ENCODE measurements at regions not wholly inside any gene's neighbourhood (a gene's known extent, or its start where the extent isn't known, plus 50 kb on each side); places are given as distances from the start of the nearest gene placed in this dataset.
"Not testable (repeated sequence)": the region's sequence is repeated elsewhere in the genome, so short reads cannot be mapped to it uniquely, and the experiment has no call there.

DNA sequence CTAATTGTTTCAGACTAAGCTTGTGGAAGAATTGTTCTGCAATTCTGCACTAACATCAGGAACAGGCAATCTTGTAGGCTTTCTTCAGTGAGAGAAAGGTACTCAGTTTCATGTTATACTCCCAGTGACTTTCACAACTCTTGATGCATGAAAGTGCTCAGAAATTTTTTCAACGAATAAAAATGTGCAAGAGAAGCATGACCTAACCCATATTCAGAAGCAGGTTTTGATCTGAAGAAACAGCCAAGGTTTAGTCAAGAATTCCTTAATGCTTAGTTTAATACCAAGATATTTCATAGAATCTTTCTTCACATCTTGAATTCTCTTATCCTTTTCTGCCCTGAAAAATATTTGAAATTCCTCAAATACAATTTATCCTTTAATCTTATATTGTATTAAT is 197.2 kb upstream of the CSNK1A1L start:
- H3K27ac ChIP-seq (ENCODE audit: low read depth, low read length) = no peak overlapping the region
- no peaks in the 10 kb centered on the region for H3K27me3 ChIP-seq (ENCODE audit: control insufficient read depth, insufficient read depth, low read length)
- WGBS (ENCODE audit: insufficient coverage) = no CpG with 5 or more reads among the region's 1 CpG
- no peak for DNase-seq (ENCODE audit: low read depth in 4 of 6, low spot score in 6 of 6)
- no peaks in the 10 kb centered on the region for H3K4me1 ChIP-seq (ENCODE audit: control insufficient read depth, insufficient read depth, low read length)
- no peaks in the 10 kb centered on the region for H3K36me3 ChIP-seq (ENCODE audit: control insufficient read depth, insufficient read depth, low read length)
- no peaks in the 10 kb centered on the region for H3K9me3 ChIP-seq (ENCODE audit: control insufficient read depth, insufficient read depth, low read length)
- no peak overlapping the region for H3K4me3 ChIP-seq (ENCODE audit: low read depth, low read length)

DNA sequence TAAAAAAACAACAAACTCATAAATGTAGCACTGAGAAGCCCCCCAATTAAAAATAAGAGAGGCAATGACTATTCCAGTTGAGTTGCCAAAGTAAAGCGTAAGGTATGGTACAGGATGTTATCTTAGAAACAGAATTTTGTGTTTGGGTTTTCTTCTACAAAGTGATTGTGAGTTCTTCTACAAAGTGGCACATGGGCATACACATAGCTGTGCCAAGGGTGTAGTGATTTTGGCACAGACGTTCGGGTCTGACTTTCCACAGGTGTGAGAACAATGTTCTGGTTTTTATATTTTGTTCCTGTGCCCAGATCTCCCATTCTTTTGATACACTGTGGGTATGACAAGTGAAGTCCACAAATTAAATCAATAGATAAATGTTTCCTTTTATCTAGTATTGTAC is 190.1 kb upstream of the CSNK1A1L start:
- DNase-seq (ENCODE audit: low read depth in 4 of 6, low spot score in 6 of 6) = no peak
- WGBS (ENCODE audit: insufficient coverage) = 62% methylated on average over 3 of the region's 3 CpGs
- Histone ChIP-seq H3K27me3 (ENCODE audit: control insufficient read depth, insufficient read depth, low read length) (no peaks in the 10 kb centered on the region), H3K36me3 (ENCODE audit: control insufficient read depth, insufficient read depth, low read length) (no peaks in the 10 kb centered on the region), H3K27ac (ENCODE audit: low read depth, low read length) (no peak overlapping the region), H3K4me3 (ENCODE audit: low read depth, low read length) (no peak overlapping the region), H3K9me3 (ENCODE audit: control insufficient read depth, insufficient read depth, low read length) (no peaks in the 10 kb centered on the region), H3K4me1 (ENCODE audit: control insufficient read depth, insufficient read depth, low read length) (no peaks in the 10 kb centered on the region)

DNA sequence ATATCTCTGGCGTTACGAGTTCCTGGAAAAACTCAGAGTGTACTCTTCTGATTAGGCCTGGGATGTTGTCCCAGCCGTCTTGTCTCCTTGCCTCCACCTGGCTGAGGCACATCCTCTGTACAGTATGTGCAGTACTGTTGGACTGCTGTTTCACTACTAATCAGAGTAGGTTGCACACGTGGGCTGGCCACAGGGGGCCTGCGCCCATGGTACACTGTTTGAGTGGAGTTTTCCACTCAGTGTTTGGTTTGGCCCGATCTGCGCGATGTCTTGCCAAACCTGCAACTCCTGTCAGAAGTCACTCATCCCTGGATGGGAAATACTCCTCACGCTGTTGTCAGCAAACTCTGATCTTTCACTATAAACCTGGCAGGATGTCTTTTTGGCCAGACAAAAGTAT is 189.6 kb upstream of the CSNK1A1L start:
- no peaks in the 10 kb centered on the region for H3K4me1 ChIP-seq (ENCODE audit: control insufficient read depth, insufficient read depth, low read length)
- H3K4me3 ChIP-seq (ENCODE audit: low read depth, low read length) = no peak overlapping the region
- H3K36me3 ChIP-seq (ENCODE audit: control insufficient read depth, insufficient read depth, low read length) = no peaks in the 10 kb centered on the region
- WGBS (ENCODE audit: insufficient coverage) = 76% methylated on average over 7 of the region's 9 CpGs
- H3K27ac ChIP-seq (ENCODE audit: low read depth, low read length) = no peak overlapping the region
- DNase-seq (ENCODE audit: low read depth in 4 of 6, low spot score in 6 of 6) = peak in 1 of 6 donors; percentile 45
- H3K9me3 ChIP-seq (ENCODE audit: control insufficient read depth, insufficient read depth, low read length) = no peaks in the 10 kb centered on the region
- H3K27me3 ChIP-seq (ENCODE audit: control insufficient read depth, insufficient read depth, low read length) = no peaks in the 10 kb centered on the region

DNA sequence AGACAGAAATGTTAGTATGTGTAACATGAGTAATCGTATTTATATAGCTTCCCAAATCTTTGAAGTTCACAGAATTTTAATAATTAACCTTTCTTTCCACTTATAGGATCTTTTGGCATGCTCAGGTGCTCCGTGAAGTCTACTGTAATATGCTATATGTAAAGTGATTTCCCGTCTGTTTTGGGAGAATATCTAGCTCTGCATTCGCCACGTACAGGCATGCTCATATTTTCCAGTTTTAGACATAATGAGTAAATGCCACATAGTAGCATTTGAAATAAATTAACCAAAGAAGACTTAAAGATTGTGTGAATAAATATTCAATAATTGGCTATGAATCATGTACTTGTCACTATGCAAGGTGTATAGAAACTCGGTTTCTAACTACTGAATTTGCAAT is 189.0 kb upstream of the CSNK1A1L start:
- no peak for DNase-seq (ENCODE audit: low read depth in 4 of 6, low spot score in 6 of 6)
- 100% methylated on average over 1 of the region's 6 CpGs for WGBS (ENCODE audit: insufficient coverage)
- Histone ChIP-seq H3K36me3 (ENCODE audit: control insufficient read depth, insufficient read depth, low read length) (no peaks in the 10 kb centered on the region), H3K27me3 (ENCODE audit: control insufficient read depth, insufficient read depth, low read length) (no peaks in the 10 kb centered on the region), H3K4me3 (ENCODE audit: low read depth, low read length) (no peak overlapping the region), H3K9me3 (ENCODE audit: control insufficient read depth, insufficient read depth, low read length) (no peaks in the 10 kb centered on the region), H3K27ac (ENCODE audit: low read depth, low read length) (no peak overlapping the region), H3K4me1 (ENCODE audit: control insufficient read depth, insufficient read depth, low read length) (no peaks in the 10 kb centered on the region)

- Histone ChIP-seq H3K4me3 (ENCODE audit: low read depth, low read length) (no peak overlapping the region), H3K4me1 (ENCODE audit: control insufficient read depth, insufficient read depth, low read length) (no peaks in the 10 kb centered on the region), H3K9me3 (ENCODE audit: control insufficient read depth, insufficient read depth, low read length) (no peaks in the 10 kb centered on the region), H3K36me3 (ENCODE audit: control insufficient read depth, insufficient read depth, low read length) (no peaks in the 10 kb centered on the region), H3K27me3 (ENCODE audit: control insufficient read depth, insufficient read depth, low read length) (no peaks in the 10 kb centered on the region), H3K27ac (ENCODE audit: low read depth, low read length) (no peak overlapping the region)
- WGBS (ENCODE audit: insufficient coverage) = no CpG with 5 or more reads among the region's 3 CpGs
- no peak for DNase-seq (ENCODE audit: low read depth in 4 of 6, low spot score in 6 of 6)
These were observed 187.8 kb upstream of the CSNK1A1L start for GRCh38 chr13:37293295-37293694.

DNA sequence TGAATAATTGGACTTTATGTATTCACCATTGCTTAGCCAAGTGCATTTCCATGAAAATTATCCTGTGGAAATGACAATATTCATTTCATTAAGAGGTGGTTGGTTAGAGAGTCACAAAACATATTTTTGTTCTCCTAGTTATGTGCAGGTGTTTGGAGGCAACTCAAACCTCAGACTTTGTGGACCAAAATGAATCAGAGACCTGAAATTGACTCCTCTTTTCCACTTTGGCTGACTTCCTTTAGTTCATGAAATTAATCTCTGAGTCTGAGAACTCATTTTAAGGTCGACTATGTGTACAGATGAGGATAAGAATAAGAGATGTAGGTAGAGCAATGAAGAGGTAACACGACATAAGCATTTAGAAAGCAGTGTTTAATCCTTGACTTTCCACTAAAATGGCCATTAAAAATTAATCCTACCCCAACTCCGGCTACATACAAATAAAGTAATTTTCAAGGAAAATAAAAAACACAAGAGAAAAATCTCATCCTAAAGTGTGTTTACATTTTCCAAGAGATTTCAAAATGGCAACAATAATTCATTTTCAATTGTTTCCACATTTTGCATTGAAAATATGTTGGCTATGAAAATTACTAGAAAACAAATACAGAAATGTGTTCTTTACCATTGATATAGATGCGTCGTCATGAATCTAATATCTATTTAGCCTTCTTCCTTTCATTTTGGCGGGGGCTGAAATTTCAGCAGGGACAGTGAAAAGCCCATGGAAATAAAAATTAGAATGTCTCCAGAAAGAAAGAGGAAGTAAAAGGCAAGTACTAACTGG is 185.4 kb upstream of the CSNK1A1L start:
- Histone ChIP-seq H3K27me3 (ENCODE audit: control insufficient read depth, insufficient read depth, low read length) (no peaks in the 10 kb centered on the region), H3K4me3 (ENCODE audit: low read depth, low read length) (no peak overlapping the region), H3K36me3 (ENCODE audit: control insufficient read depth, insufficient read depth, low read length) (no peaks in the 10 kb centered on the region), H3K4me1 (ENCODE audit: control insufficient read depth, insufficient read depth, low read length) (no peaks in the 10 kb centered on the region), H3K27ac (ENCODE audit: low read depth, low read length) (no peak overlapping the region), H3K9me3 (ENCODE audit: control insufficient read depth, insufficient read depth, low read length) (peaks cover 2% of the 10 kb centered on the region)
- whole genome bisulfite sequencing (ENCODE audit: insufficient coverage) = no CpG with 5 or more reads among the region's 6 CpGs
- no peak for DNase-seq (ENCODE audit: low read depth in 4 of 6, low spot score in 6 of 6)

DNA sequence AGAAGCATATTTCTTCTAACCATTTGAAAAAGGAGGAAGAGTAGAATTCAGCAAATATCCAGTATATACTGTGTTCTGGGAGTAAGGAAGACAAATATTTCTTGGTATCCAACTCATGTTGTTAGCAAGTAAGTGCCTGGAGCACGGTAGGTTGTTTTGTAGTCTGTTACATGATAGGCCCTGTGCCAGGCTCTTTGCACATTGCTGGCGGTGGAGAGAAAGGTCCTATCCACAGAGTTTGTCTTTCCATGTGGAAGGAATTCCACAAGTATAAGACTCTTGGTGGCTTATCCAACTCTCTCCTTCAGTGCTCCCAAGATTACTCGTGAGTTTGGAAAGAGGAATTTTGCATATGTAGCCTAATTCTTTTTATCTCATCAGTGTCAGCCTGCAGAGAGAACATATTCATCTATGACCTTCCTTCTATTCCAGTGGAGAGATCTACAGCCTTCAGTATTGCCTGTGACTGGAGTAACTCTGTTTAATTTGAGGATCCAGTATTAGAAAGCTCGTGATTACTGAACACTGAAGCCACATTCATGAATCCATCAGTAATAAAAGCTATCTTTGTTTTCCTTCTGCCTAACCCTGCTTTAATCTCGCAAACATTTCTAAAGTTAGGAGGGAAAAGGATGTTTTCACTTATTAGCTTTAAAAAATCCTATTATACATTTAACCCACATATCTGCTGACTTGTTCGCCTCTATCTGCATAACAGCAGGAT is 183.9 kb upstream of the CSNK1A1L start:
- Histone ChIP-seq H3K9me3 (ENCODE audit: control insufficient read depth, insufficient read depth, low read length) (peaks cover 2% of the 10 kb centered on the region), H3K4me3 (ENCODE audit: low read depth, low read length) (no peak overlapping the region)

DNA sequence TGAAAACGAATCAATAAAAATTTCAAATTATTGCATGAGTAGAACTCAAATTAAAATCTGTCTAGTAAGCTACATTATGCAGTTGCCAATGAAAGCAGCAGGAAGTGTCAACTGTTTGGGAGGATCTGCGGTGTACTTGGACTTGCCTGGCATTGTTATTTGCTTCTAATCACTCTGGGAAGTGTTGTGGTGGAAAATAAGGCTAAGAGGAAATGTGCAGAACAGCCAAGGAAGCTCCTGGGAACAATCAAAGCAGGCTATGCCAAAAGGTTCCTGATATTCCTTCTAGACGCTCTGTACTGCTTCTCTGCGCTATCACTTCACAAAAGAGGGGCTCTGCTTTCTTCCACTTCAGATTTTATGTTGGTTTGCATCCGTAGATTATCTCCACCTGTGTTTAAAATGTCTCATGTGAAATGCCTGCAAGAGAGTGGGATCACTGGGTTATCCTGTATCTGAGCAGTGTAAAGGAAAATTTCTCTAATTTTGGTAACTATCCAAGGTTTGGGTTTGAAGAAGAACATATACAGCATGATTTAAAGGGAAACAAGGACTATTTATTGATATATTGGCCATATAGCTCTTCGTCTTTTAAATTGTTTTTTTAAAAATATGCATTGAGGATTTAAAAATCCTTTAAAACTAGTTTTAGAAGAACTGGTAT is 182.7 kb upstream of the CSNK1A1L start:
- Histone ChIP-seq H3K27ac (ENCODE audit: low read depth, low read length) (no peak overlapping the region), H3K36me3 (ENCODE audit: control insufficient read depth, insufficient read depth, low read length) (no peaks in the 10 kb centered on the region), H3K27me3 (ENCODE audit: control insufficient read depth, insufficient read depth, low read length) (no peaks in the 10 kb centered on the region), H3K4me1 (ENCODE audit: control insufficient read depth, insufficient read depth, low read length) (no peaks in the 10 kb centered on the region), H3K4me3 (ENCODE audit: low read depth, low read length) (no peak overlapping the region), H3K9me3 (ENCODE audit: control insufficient read depth, insufficient read depth, low read length) (peaks cover 2% of the 10 kb centered on the region)
- DNase-seq (ENCODE audit: low read depth in 4 of 6, low spot score in 6 of 6) = peak in 1 of 6 donors; percentile 4
- 88% methylated on average over 4 of the region's 6 CpGs for WGBS (ENCODE audit: insufficient coverage)

More for the DNA sequence above, 183.9 kb upstream of the CSNK1A1L start:
- no peaks in the 10 kb centered on the region for H3K36me3 ChIP-seq (ENCODE audit: control insufficient read depth, insufficient read depth, low read length)
- H3K27ac ChIP-seq (ENCODE audit: low read depth, low read length) = no peak overlapping the region
- no peaks in the 10 kb centered on the region for H3K4me1 ChIP-seq (ENCODE audit: control insufficient read depth, insufficient read depth, low read length)
- DNase-seq (ENCODE audit: low read depth in 4 of 6, low spot score in 6 of 6) = no peak
- WGBS (ENCODE audit: insufficient coverage) = no CpG with 5 or more reads among the region's 6 CpGs
- H3K27me3 ChIP-seq (ENCODE audit: control insufficient read depth, insufficient read depth, low read length) = no peaks in the 10 kb centered on the region

DNA sequence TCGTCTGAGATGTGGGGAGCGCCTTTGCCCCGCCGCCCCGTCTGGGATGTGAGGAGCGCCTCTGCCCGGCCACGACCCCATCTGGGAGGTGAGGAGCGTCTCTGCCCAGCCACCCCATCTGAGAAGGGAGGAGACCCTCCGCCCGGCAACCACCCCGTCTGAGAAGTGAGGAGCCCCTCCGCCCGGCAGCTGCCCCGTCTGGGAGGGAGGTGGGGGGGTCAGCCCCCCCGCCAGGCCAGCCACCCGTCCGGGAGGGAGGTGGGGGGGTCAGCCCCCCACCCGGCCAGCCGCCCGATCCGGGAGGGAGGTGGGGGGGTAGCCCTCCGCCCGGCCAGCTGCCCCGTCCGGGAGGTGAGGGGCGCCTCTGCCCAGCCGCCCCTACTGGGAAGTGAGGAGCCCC is 174.8 kb upstream of the CSNK1A1L start:
- 67% methylated on average over 4 of the region's 28 CpGs for WGBS (ENCODE audit: insufficient coverage)

More for the DNA sequence above, 174.8 kb upstream of the CSNK1A1L start:
- not testable (repeated sequence) for H3K27ac ChIP-seq (ENCODE audit: low read depth, low read length); H3K27me3 ChIP-seq (ENCODE audit: control insufficient read depth, insufficient read depth, low read length); H3K4me1 ChIP-seq (ENCODE audit: control insufficient read depth, insufficient read depth, low read length); H3K36me3 ChIP-seq (ENCODE audit: control insufficient read depth, insufficient read depth, low read length); H3K4me3 ChIP-seq (ENCODE audit: low read depth, low read length); DNase-seq (ENCODE audit: low read depth in 4 of 6, low spot score in 6 of 6); H3K9me3 ChIP-seq (ENCODE audit: control insufficient read depth, insufficient read depth, low read length)

Measured in spinal cord (tissue), 9 donors.